Transverse colon (tissue), 4 donors: ENCODE measurements at regions not wholly inside any gene's neighbourhood (a gene's known extent, or its start where the extent isn't known, plus 50 kb on each side); places are given as distances from the start of the nearest gene placed in this dataset.
"Not testable (repeated sequence)": the region's sequence is repeated elsewhere in the genome, so short reads cannot be mapped to it uniquely, and the experiment has no call there.

Source experiments
- DNase-seq: peaks from one replicate; pipeline ENCODE4 v3.0.0-alpha.2; 2019
- H3K27ac ChIP-seq, 4 donors: fragments of 200-600 bp; sonication (generic); 2 replicates each; pipeline ENCODE4 v1.5.1; 2016 to 2018; ENCODE audit warnings: inconsistent platforms in 4 of 4
- H3K27me3 ChIP-seq: fragments of 200-600 bp; sonication (generic); 2 replicates; pipeline ENCODE4 v1.5.1; 2017; ENCODE audit warnings: inconsistent platforms
- H3K36me3 ChIP-seq, 4 donors: fragments of 200-600 bp; sonication (generic); 2 replicates each; pipeline ENCODE4 v1.5.1; 2017 to 2019; ENCODE audit warnings: inconsistent platforms in 4 of 4
- H3K4me1 ChIP-seq, 4 donors: fragments of 200-600 bp; sonication (generic); 2 replicates each; pipeline ENCODE4 v1.5.1; 2017 to 2020; ENCODE audit warnings: inconsistent platforms in 4 of 4
- H3K4me3 ChIP-seq, 4 donors: fragments of 200-600 bp; sonication (generic); 1 replicate in 1 of 4; 2 replicates in 3 of 4; pipeline versions ENCODE4 v1.5.1 to v1.6.1; 2017 to 2019; ENCODE audit warnings: inconsistent platforms in 4 of 4
- H3K9me3 ChIP-seq, 2 donors: fragments of 200-600 bp; sonication (generic); 2 replicates each; pipeline ENCODE4 v1.5.1; 2017 to 2019; ENCODE audit warnings: inconsistent platforms in 2 of 2
- EP300 ChIP-seq: sonication (generic); formaldehyde crosslinking; IDR thresholded peaks from one replicate; pipeline ENCODE4 v1.6.1; 2017; ENCODE audit warnings: antibody characterized with exemption, low read depth
- POLR2A ChIP-seq: fragments of 450-650 bp; IDR thresholded peaks from one replicate; pipeline ENCODE4 v1.6.1; 2016; ENCODE audit warnings: antibody characterized with exemption, mild to moderate bottlenecking, moderate library complexity
- POLR2AphosphoS5 ChIP-seq, 3 donors: sonication (generic); formaldehyde crosslinking; IDR thresholded peaks; one replicate each; pipeline ENCODE4 v1.6.1; 2016; ENCODE audit warnings: antibody characterized with exemption in 3 of 3
- WGBS, 2 donors: methylation state at CpG; one replicate each; pipeline ENCODE4 v1.1.5; 2018; ENCODE audit warnings: low coverage in 1 of 2; 5-methylcytosine and 5-hydroxymethylcytosine counted together
- in situ Hi-C, 4 donors: fragments of 200-750 bp; cut with MboI; loops; one replicate each; pipeline versions ENCODE4 v1.15.0 to v1.15.1; 2017; ENCODE audit warnings: low sequenced_read_pairs in 3 of 4, low pct_ligation_motif_present in 1 of 4, low pct_unique_long_range_greater_than_20kb in 1 of 4
- intact Hi-C: fragments of 100-400 bp; cut with DNase I; formaldehyde crosslinking; loops from one replicate; pipeline ENCODE4 v1.15.1; 2023; ENCODE audit warnings: low total_unique reads
- TF ChIP-seq, protein P1 (sequence below), 5 experiments: fragments of 200-600 bp in 3 of 5; fragments of 450-650 bp in 2 of 5; sonication (generic) in 3 of 5; IDR thresholded peaks; 1 replicate in 2 of 5; 2 replicates in 3 of 5; pipeline ENCODE4 v1.5.1; 2016 to 2017; ENCODE audit warnings: antibody characterized with exemption in 5 of 5, inconsistent platforms in 3 of 5, mild to moderate bottlenecking in 2 of 5, moderate library complexity in 1 of 5

DNA sequence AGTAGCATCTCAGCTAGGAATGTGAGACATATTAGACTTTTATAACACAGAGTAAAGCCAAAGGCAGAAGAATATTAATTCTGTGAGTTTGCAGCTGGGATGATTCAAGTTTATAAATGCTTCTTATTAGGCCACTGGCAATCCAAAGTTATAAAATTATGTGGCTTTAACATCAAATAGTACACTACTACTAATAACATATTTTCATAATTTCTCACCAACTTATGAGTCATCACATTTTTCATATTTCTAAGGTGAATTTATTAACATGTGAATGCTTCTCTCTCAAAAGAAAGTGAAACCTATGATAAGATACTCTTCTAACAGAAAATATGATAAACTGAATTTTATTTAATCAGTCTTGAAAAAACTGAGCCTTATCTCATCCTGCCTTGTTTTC is 1348.2 kb upstream of the ALCAM start:
- Histone ChIP-seq H3K4me3 (no peak overlapping the region), H3K27ac (no peak overlapping the region), H3K36me3 (no peaks in the 10 kb centered on the region), H3K4me1 (no peaks in the 10 kb centered on the region), H3K9me3 (peaks cover 4 to 6% of the 10 kb centered on the region in 2 donors), H3K27me3 (no peaks in the 10 kb centered on the region)
- no peak for DNase-seq
- in situ Hi-C loops (no loop called here), intact Hi-C loops (no loop called here)
- no peak for TF ChIP-seq POLR2AphosphoS5 (IDR thresholded peaks at IDR 0.05)
- TF ChIP-seq EP300: no peak
- no peak for TF ChIP-seq POLR2A
- TF ChIP-seq, protein P1, sequence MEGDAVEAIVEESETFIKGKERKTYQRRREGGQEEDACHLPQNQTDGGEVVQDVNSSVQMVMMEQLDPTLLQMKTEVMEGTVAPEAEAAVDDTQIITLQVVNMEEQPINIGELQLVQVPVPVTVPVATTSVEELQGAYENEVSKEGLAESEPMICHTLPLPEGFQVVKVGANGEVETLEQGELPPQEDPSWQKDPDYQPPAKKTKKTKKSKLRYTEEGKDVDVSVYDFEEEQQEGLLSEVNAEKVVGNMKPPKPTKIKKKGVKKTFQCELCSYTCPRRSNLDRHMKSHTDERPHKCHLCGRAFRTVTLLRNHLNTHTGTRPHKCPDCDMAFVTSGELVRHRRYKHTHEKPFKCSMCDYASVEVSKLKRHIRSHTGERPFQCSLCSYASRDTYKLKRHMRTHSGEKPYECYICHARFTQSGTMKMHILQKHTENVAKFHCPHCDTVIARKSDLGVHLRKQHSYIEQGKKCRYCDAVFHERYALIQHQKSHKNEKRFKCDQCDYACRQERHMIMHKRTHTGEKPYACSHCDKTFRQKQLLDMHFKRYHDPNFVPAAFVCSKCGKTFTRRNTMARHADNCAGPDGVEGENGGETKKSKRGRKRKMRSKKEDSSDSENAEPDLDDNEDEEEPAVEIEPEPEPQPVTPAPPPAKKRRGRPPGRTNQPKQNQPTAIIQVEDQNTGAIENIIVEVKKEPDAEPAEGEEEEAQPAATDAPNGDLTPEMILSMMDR (IDR thresholded peaks at IDR 0.05): no peak

DNA sequence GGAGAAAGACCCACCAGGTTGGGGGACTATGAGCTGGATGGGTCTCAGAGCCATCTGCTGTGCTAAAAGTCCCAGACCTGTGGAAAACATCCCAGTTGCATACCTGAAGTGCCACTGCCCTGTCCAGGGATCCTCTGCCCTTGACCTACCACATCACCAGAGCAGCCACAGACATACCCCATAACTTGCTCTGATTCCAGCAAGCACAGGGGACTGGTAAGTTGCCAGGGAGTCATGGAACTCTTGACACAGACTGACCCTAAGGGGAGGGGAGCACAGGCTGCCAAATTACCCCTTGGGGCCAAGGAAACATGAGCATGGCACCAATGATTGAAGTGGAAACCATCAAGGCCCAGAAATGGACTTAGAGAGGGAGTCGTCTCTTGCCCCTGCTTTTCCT is 1335.1 kb upstream of the ALCAM start:
- TF ChIP-seq POLR2A (no peak), POLR2AphosphoS5 (IDR thresholded peaks at IDR 0.05) (no peak), EP300 (no peak)
- TF ChIP-seq, protein P1 (IDR thresholded peaks at IDR 0.05): no peak
- H3K27ac ChIP-seq: no peak overlapping the region
- H3K9me3 ChIP-seq: peaks cover 0 to 3% of the 10 kb centered on the region in 2 donors
- no peaks in the 10 kb centered on the region for H3K4me1 ChIP-seq
- H3K36me3 ChIP-seq: no peaks in the 10 kb centered on the region
- in situ Hi-C loops: no loop called here
- intact Hi-C loops: no loop called here
- no peaks in the 10 kb centered on the region for H3K27me3 ChIP-seq
- no peak overlapping the region for H3K4me3 ChIP-seq
- no peak for DNase-seq
- WGBS, 2 donors: 80 to 89% methylated on average over 1 of the region's 1 CpG

- no peaks in the 10 kb centered on the region for H3K36me3 ChIP-seq
- TF ChIP-seq EP300 (no peak), POLR2AphosphoS5 (IDR thresholded peaks at IDR 0.05) (no peak), POLR2A (no peak)
- TF ChIP-seq, protein P1 (IDR thresholded peaks at IDR 0.05): no peak
- H3K4me1 ChIP-seq: no peaks in the 10 kb centered on the region
- in situ Hi-C loops (no loop called here), intact Hi-C loops (no loop called here)
- H3K27me3 ChIP-seq: no peaks in the 10 kb centered on the region
- H3K4me3 ChIP-seq: no peak overlapping the region
- H3K9me3 ChIP-seq: peaks cover 0 to 3% of the 10 kb centered on the region in 2 donors
- no peak for DNase-seq
- no peak overlapping the region for H3K27ac ChIP-seq
Observed at GRCh38 chr3:104032283-104032682, 1334.4 kb upstream of the ALCAM start.

GRCh38 chr3:104040896-104041295 is 1325.8 kb upstream of the ALCAM start:
- no peaks in the 10 kb centered on the region for H3K4me1 ChIP-seq
- H3K36me3 ChIP-seq: no peaks in the 10 kb centered on the region
- TF ChIP-seq EP300: no peak
- no peak for TF ChIP-seq POLR2AphosphoS5 (IDR thresholded peaks at IDR 0.05)
- no peak for TF ChIP-seq POLR2A
- TF ChIP-seq, protein P1 (IDR thresholded peaks at IDR 0.05): no peak
- no peak overlapping the region for H3K27ac ChIP-seq
- no peak for DNase-seq
- no peaks in the 10 kb centered on the region for H3K27me3 ChIP-seq
- no peak overlapping the region for H3K4me3 ChIP-seq
- in situ Hi-C loops: no loop called here
- intact Hi-C loops: no loop called here
- H3K9me3 ChIP-seq: peaks cover 0 to 2% of the 10 kb centered on the region in 2 donors

GRCh38 chr3:104043001-104043543 is 1323.6 kb upstream of the ALCAM start:
- H3K9me3 ChIP-seq, DNase-seq, H3K4me1 ChIP-seq, H3K27me3 ChIP-seq, intact Hi-C loops, H3K36me3 ChIP-seq, H3K27ac ChIP-seq, in situ Hi-C loops, H3K4me3 ChIP-seq: not testable (repeated sequence)
- 70 to 92% methylated on average over 2 to 5 of the region's 5 CpGs for WGBS, 2 donors
